MM.1S (cell line): ENCODE measurements at regions not wholly inside any gene's neighbourhood (a gene's known extent, or its start where the extent isn't known, plus 50 kb on each side); places are given as distances from the start of the nearest gene placed in this dataset.

Experiments used
- CTCF ChIP-seq: fragments of 300-600 bp; sonication (generic); IDR thresholded peaks from 2 replicates; pipeline ENCODE4 v1.5.1; 2016; ENCODE audit warnings: antibody characterized with exemption, low read length, mixed read lengths
- EZH2phosphoT487 ChIP-seq: fragments of 300-600 bp; sonication (generic); IDR thresholded peaks from 2 replicates; pipeline ENCODE4 v1.6.1; 2018; ENCODE audit warnings: antibody characterized with exemption, low read length

GRCh38 chr1:229874609-229875008 lies 192.4 kb upstream of the GALNT2 start:
- TF ChIP-seq CTCF = no peak
- TF ChIP-seq EZH2phosphoT487 = no peak
